GM19467 (cell line): ENCODE measurements at regions not wholly inside any gene's neighbourhood (a gene's known extent, or its start where the extent isn't known, plus 50 kb on each side); places are given as distances from the start of the nearest gene placed in this dataset.

ENCODE experiments used
- ATAC-seq: cut with Tn5 transposase; IDR thresholded peaks from one replicate; pipeline ENCODE4 v1.9.1; 2021; ENCODE audit warnings: mild to moderate bottlenecking, moderate library complexity; ENCODE audit not compliant: unreplicated experiment

DNA sequence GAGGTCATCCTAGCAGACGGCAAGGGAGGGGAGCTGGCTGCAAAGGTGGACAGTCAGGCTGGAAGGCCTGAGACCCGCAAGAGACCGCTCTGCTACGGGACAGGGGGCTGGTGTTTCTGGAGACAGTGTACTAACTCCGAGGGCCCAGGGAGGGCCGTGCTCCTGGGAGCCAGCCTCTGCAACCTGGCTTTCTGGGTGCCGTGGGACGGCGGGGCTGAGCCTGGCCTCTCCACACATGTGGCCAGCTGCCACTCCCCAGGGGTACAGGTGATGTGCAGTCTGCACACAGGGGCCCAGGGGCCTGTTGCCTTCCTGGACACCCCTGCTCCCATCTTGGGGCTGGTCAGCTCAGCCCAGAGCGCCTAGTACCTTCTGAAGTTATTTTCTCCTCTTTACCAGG lies 92.2 kb downstream of the MRPL36 start:
- no peak for ATAC-seq

DNA sequence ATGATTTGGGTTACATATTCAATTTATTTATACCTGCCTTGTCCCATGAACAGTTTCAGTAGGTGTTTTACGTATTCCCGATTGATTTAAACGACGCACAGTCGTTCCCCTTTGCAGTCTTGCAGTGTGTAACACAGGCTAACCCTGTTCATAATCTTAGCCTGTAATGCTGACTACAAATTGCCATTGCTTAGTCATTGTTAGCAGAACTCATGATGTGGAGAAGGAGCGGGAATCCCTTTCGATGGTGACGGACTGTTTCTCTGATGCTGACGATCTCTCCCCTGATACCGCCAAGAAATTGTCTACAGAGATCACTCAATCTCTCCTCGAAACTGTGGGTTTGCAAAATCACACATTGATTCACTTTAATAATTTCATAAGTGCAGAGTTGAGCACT lies 93.2 kb downstream of the MRPL36 start:
- ATAC-seq = no peak

DNA sequence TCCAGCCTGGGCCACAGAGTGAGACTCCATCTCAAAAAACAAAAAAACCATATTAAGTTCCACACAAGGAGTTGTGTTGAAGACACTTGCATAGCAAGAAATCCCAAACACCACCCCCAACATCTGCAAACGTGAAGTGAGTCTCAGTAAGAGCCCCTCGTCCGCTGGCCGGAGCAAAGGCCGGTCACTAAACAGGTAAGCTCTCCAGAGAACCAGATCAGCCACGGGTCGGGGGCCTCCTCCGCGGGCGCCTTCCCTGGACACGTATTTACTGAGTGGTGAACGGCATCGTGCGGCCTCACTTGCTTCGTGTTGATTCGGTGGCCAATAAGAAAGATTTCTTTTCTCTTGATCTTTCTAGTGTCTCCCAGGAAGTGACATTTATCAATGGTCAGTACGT lies 93.6 kb downstream of the MRPL36 start:
- no peak for ATAC-seq

DNA sequence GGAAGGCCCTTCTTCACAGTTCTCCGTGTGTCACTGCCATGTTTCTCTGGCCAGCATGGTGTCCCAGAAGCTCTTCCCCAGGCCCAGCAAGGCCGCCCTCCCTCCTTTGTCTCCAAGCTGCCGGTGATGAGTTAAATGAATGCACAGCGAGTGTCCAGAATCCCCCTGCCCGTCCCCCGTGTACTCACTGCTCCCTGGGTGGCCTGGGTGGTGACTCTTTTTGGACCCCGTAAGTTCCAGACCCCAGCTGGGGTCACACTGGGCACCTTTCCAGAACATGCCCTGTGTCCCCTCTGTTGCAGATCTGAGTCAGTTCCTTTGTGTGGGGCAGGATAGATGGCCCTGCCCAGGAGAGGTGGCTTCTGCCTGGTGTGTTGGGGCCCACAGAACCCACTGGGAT lies 95.0 kb downstream of the MRPL36 start:
- ATAC-seq = no peak

DNA sequence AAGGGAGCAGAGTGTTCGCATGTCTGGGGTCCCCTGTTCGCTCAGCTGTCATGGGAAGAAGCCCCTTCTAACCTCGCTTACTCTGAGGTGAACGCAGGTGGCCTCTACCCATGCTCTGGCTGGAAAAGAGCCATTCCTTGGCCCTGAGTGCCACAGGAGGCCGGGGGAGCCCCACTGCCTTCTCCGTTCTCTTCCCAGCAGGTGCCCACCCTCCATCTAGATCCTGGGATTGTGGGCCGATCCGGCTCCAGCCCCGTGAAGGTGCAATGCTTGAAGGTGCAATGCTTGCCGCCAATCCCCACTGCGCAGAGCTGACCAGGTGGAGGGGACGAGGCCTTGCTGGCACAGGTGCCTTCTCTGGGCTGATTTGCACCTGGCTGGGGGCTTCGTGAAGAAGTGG lies 95.4 kb downstream of the MRPL36 start:
- no peak for ATAC-seq

DNA sequence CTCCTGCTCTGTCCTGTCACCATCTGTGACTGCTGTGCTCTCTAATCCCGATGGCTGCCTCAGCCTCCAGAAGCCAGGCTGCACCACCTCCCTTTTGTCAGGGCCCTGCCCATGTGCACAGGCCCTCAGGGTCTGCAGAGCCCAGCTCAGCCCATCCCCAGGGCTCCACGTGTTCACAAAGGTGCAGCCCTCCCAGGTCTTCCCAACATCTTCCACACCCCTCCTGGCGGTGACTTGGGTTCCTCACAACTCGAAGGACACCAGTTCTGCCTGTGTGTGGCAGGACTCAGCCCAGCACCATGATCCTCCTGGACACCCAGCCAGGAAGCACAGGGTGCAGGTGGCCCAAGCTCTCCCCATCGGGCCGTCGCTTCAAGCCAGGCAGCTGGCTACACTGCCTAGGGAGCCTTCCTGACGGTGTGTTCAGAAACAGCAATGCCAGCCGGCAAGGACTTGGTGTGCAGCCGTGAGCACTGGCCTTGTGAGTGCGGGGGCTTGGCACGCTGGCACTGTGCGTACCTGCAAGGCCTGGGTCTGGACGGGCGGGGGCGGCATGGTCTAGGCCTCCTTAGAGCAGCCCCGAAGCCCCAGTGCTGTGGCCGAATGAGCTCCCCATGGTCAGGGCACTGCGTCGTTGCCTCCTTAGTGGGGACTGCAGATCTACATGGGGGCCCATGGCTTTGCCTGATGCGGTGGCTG lies 96.1 kb downstream of the MRPL36 start:
- ATAC-seq = no peak

DNA sequence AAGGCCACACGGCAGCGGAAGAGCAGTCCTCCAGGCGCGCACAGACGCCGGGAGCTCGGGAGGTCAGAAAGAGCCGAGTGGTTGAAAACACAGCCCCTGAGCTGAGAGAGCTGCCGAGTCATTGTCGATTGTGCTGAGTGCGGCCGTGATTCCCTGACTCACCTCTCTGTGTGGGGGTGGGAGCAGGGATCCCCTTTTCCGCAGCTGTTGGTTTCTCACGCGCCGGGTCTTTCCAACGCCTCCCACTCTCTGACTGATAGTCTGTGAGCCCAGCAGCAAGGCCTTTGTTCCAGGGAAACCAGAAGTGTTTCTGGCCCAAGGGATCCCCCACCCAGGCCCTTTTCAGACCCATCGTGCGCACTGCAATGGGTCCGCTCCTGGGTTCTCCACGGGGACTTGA lies 97.3 kb downstream of the MRPL36 start:
- ATAC-seq = no peak

DNA sequence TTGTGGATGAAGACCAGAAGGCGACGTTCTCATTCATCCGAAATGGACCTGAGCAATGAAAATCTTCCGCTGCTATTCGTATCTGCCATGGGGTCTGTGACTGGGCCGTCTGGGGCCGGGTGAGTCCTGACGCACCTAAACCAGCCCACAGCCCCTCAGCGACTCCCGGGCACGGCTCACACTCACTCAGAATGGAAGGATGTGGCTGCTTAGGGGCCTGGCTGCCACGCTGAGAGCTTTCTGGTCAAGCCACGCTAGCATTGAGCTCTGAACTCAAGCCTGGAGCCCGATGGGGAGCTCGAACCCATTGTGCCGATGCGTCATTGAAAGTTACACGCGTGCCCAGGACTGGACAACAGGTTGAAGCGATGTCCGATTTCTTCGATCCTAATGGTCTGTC lies 97.8 kb downstream of the MRPL36 start:
- ATAC-seq = no peak

DNA sequence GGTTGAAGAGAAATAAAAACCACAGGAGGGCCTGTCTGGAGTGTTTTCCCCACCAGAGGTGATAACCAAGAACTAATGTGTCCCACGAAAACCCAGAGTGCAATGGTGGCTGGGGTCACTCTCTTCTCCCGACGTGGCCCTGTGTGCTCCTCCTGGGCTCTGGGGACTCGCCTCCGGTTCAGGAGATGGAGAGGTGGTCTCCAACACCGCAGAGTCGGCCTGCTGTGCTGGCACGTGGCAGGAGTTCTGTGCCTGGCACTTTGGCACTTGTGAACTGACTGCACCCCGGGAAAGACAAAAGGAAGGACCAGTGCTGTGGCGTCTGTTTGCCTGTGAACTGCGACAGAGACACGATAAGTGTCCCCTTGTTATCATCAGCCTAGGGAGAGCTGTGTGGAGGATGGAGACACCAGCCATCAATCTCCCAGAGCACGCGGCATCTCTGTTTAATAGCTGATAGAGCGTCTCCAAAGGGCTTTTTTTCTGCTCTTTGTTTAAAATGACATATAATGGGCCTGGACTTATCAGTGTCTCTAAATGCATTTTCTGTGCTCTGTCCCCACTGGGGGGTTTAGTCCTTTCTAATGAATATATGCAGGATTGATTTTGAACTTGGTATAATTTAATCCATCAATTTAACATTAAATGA lies 98.3 kb downstream of the MRPL36 start:
- ATAC-seq = no peak

DNA sequence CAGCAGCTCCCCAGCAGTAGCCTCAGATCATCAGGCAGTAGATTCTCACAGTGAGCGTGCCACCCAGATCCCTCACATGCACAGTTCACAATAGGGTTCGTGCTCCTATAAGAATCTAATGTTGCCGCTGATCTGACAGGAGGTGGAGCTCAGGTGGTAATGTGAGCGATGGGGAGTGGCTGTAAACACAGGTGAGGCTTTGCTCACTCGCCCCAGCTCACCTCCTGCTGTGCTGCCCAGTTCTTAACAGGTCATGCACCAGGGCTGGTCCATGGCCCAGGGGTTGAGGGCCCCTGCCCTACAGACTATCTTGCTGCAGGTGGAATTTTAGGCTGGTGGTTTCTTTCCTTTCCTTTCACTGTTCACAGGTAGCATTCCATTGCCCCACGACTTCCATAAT lies 100.2 kb downstream of the MRPL36 start:
- no peak for ATAC-seq

DNA sequence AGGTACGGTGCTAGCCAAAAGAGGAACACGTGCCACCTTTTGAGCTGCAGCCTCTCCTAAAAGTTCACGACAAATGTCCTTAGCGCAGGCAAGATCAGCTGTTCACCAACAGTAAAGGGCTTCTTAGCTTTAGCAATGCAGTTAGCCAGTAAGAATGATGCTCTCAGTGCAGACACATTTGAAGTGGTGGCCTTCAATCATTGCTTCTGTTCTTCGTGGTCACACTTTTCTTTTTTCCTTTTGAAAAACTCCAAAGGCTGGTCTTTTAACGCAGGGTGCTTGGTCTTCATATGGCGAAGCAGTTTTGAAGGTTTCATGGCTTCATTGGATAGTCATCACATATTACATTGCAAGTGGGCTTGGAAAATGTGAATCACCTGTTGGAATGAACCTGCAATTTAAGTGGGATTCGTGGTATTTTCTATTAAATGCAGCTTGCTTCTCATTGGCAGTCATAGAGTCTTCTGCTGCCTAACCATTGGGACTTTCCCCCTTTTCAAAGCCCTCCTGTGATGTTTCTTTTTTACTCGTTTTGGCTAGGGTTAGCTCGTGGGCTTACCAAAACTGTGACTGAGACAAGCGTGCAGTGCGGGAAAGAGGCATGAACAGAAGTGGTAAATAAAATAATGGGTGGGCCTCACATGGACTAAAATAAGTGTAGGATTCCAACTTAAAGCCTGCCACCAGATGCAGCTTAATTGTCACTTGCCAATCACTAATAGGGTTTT lies 100.9 kb downstream of the MRPL36 start:
- no peak for ATAC-seq

DNA sequence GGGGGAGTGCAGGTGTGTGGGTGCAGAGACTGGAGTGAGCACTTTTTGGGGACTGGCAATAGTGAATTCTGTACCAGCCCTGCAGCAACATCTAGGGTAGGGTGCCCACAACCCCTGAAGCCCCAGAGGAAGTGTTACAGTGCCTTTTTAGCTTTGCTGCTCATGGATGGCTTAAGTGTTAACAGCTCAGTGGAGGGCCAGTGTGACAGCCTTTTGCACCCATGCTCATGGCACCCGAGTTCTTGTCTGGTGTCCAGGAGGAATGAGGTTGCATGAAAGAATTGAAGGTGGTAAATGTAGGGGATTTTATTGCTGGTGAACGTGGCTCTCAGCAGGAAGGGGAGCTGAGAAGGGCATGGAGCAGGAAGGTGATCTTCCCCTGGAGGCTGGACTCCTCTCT lies 107.3 kb downstream of the MRPL36 start:
- no peak for ATAC-seq

DNA sequence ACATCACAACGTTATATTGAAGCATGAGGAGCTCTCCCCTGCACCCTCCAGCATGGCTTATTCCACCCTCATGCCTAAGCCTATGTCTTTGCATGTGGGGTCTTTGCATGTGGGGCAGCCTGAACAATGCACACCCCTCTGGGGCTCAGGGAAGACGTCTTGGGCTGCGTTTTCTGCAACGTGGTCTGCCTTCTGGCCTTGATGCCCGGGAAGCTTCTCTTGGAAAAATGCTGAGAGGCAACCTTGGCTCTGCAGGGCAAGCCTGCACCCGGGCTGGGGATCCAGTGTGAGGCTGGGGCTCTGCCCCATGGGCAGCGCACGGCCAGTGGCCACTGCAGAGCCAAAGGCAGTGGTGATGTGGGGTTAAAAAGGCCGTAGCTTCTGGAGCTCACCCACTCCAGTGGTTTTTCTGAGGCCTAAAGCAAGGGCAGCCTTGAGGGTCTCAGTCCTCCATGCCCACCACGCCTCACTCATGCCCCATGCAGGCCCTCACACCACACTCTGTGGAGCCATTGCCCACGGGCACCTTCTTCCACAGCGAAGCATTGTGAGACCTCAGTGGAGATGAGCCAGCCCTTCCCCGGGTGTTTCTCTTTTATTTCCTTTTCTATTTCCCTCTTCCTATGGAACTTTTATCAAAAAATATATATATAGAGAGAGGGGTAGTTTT lies 112.2 kb downstream of the MRPL36 start:
- no peak for ATAC-seq

DNA sequence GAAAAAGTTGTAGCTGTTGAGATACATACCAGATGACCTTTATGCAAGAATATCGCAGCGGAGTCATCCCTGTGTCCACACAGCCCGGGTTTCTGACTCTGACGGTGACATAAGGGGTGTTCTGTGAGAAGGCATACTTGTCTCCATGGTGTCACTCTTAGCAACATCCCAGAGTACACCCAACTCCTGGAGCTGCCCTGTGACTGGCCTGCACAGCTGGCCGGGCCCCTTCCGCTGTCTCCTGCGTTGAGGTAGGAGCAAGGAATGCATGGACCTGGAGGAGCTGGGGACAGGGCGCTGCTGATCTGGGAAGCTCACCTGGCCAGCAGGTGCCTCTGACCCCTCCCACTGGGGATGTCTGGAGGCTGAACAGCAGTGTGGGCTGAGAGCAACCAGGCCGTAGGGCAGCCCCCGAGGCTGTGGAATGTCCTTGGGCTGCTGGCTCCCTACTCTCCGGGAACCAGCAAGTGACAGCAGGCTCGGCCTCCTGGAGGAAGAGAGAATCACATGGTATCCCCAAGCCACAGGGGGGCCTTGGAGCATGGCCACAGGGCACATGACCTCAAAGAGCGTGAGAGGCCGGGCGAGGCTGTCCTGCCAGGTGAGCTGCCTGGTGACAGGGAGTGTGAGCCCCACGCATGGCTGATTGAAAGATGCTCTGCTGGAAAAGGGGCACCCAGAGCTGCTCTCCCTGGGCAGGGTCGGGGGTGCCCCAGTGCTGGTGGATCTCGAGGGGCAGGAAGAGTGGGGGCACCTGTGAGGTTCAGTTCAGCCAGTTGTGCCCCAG lies 113.4 kb downstream of the MRPL36 start:
- ATAC-seq = no peak

DNA sequence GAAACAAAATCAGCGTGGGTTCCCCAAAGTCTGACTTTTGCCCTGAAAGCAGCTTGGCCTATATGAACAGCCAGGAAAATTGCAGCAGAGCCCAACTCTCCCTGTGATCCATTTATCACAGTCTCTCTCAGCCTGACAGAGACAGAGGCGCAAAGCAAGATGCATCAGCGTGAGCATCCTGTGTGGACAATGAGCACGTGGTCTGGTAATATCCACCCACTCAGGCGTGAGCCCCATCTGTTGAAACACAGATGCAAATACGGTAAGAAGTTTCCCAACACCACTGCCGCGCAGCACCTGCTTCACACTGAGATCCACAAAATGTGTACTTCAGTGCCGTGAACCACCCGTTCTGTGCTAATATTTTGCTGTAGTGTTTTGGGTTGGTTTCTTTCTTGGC lies 114.6 kb downstream of the MRPL36 start:
- ATAC-seq = no peak

DNA sequence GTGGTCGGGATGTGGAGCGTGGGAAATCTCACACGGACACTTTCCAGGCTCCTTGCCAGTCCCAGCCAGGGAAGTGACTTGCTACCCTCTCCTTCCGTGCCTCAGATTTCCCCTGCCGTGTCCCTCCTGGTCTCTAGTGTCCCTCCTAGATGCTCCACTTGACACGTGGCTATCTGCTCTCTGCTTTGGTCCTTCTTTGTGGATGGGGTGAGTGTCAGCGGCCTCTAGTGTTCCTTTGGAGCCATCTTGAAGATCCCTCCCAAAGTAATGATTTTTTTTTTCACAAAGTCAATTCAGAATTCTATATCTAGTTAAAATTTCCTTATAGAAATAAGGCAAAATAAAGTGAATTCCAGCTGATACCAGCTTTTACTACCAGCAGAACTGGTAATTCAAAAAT lies 117.7 kb downstream of the MRPL36 start:
- ATAC-seq = no peak

DNA sequence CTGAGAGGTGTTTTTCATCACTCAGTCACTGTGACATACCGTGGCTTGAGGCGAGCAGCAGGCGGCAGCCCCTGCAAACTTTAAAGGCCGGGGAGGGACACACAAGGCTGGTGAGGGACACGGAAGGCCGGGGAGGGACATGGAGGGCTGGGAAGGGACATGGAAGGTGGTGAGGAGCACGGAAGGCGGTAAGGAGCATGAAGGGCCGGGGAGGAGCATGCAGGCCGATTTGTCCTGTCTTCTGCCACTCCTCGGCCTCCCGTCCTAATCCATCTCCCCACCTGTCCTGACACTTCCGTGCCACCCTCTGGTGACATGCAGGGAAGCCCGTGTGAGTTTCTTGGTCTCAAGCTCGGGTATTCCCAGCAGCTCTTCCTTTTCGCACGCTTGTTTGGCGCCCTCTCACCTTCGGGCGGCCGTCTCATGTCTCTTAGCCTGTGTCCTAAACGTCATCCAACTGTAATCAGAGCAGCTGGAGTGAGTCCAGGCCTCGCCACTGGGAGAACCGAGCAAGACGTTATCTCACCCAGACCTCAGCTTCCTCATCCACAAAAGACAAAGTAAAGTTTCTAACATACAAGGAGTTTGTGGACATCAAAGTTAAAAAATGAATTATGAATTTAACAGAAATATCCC lies 126.5 kb downstream of the MRPL36 start:
- ATAC-seq = no peak

DNA sequence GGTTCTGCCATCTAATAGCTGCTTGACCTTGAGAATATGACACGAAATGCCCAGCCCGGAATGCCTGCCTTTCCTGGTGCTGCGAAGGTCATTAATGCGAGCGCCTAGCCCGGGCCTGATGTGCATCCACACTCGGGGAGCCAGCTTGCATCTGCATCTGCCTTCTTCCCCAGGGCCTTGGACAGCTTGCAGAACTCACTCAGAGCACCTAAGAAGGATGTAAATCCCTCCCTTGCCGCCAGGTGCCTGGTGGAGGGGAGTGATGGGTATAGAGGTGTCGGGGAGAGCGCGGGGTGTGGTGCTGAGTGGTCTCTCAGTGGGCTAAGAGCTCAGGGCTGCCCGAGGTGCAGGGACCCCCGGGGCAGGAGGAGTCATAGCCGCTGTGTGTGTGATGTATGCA lies 127.2 kb downstream of the MRPL36 start:
- ATAC-seq = no peak

DNA sequence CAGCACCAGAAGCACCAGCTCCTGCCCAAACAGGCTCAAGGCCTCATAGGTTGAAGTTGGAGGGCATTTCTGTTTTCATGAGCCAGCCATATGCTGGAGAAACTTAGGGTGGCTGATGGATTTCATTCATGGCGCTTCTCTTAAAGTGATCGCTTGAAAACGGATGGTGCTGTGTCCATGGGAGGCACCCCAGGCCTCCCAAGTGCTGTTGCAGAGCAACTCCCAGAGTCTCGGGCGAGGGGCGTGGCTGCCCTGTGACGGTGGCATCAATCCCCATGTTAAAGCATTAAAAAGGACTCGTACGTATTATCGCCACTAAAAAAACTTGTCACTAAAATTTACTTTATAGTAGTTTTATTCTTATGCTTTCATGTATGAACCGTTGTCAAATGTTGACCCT lies 128.3 kb downstream of the MRPL36 start:
- no peak for ATAC-seq

DNA sequence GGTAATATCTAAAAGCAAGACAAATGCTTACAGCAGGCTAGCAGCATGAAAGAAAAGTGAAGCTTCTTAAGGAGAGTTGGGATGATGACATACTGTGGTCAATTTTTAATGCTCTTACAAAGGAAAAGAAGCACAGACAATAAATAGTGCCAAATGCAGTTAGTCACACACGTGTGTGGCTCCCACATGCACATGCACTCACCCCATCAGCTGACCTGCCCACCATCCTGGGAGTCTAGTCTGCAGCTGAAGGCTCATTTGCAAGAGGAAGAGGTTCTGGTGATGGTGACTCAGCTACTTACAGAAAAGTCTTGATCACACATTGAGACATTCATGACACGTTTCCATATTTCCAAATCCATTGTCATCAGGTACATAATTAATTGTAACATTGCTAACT lies 129.3 kb downstream of the MRPL36 start:
- ATAC-seq = no peak
